ENCODE measurements at regions not wholly inside any gene's neighbourhood (a gene's known extent, or its start where the extent isn't known, plus 50 kb on each side); places are given as distances from the start of the nearest gene placed in this dataset.

GRCh38 chr5:23864786-23865185, 357.4 kb downstream of the PRDM9 start:
- no peak for ATAC-seq
- 74 to 80% (median 76%) methylated on average over 5 of the region's 5 CpGs for WGBS, 4 donors
- intact Hi-C loops (cut with DNase I) = no loop called here

GRCh38 chr5:23877847-23878246, 370.4 kb downstream of the PRDM9 start:
- TF ChIP-seq POLR2A (IDR thresholded peaks at IDR 0.05) = no peak
- no peak for TF ChIP-seq CTCF (IDR thresholded peaks at IDR 0.05)
- no peak overlapping the region for H3K4me3 ChIP-seq
- H3K9me3 ChIP-seq = peaks cover 0 to 10% (median 0%) of the 10 kb centered on the region in 12 donors
- H3K27me3 ChIP-seq = no peaks in the 10 kb centered on the region
- WGBS, 4 donors = 88 to 95% (median 91%) methylated on average over 3 of the region's 3 CpGs
- H3K27ac ChIP-seq = no peak overlapping the region
- ATAC-seq = no peak
- no peaks in the 10 kb centered on the region for H3K36me3 ChIP-seq
- DNase-seq = no peak
- no peaks in the 10 kb centered on the region for H3K4me1 ChIP-seq
- intact Hi-C loops (cut with DNase I) = no loop called here

More at GRCh38 chr5:23864786-23865185, 357.4 kb downstream of the PRDM9 start:
- TF ChIP-seq POLR2A (IDR thresholded peaks at IDR 0.05) (no peak), CTCF (IDR thresholded peaks at IDR 0.05) (no peak)
- Histone ChIP-seq H3K4me1 (no peaks in the 10 kb centered on the region), H3K9me3 (no peaks in the 10 kb centered on the region), H3K27me3 (no peaks in the 10 kb centered on the region), H3K4me3 (no peak overlapping the region), H3K27ac (no peak overlapping the region), H3K36me3 (no peaks in the 10 kb centered on the region)
- DNase-seq = no peak

GRCh38 chr5:23884405-23885031, 377.1 kb downstream of the PRDM9 start:
- H3K27ac ChIP-seq = no peak overlapping the region
- intact Hi-C loops (cut with DNase I) = no loop called here
- no peak overlapping the region for H3K4me3 ChIP-seq
- no peaks in the 10 kb centered on the region for H3K36me3 ChIP-seq
- H3K4me1 ChIP-seq = no peaks in the 10 kb centered on the region
- WGBS, 4 donors = 75 to 83% (median 78%) methylated on average over 4 of the region's 4 CpGs
- TF ChIP-seq POLR2A (IDR thresholded peaks at IDR 0.05) = no peak
- no peak for TF ChIP-seq CTCF (IDR thresholded peaks at IDR 0.05)
- no peaks in the 10 kb centered on the region for H3K27me3 ChIP-seq
- H3K9me3 ChIP-seq = peaks cover 0 to 16% (median 0%) of the 10 kb centered on the region in 12 donors
- ATAC-seq (no peak), DNase-seq (no peak)

GRCh38 chr5:23893561-23893960, 386.2 kb downstream of the PRDM9 start:
- intact Hi-C loops (cut with DNase I) = no loop called here
- ATAC-seq = no peak
- H3K4me1 ChIP-seq = no peaks in the 10 kb centered on the region
- TF ChIP-seq CTCF (IDR thresholded peaks at IDR 0.05) (no peak), POLR2A (IDR thresholded peaks at IDR 0.05) (no peak)
- DNase-seq = no peak
- no peaks in the 10 kb centered on the region for H3K27me3 ChIP-seq
- no peaks in the 10 kb centered on the region for H3K36me3 ChIP-seq
- no peak overlapping the region for H3K4me3 ChIP-seq
- peaks cover 0 to 38% (median 6%) of the 10 kb centered on the region in 12 donors for H3K9me3 ChIP-seq
- 89 to 92% (median 91%) methylated on average over 5 of the region's 5 CpGs for WGBS, 4 donors
- no peak overlapping the region for H3K27ac ChIP-seq

Data from heart left ventricle (tissue), 16 donors.